Stimulated activated memory B cell treated with anti-CD40 and anti-IgM and Interleukin-4, amounts not matched to agents 10 μg/mL and 1 μg/mL and 100 μg/mL, for 72 hours (primary cell): ENCODE measurements at regions not wholly inside any gene's neighbourhood (a gene's known extent, or its start where the extent isn't known, plus 50 kb on each side); places are given as distances from the start of the nearest gene placed in this dataset.

Experiments used
- ATAC-seq: fragments of 150-1000 bp; cut with Tn5 transposase; 2 replicates; pipeline ENCODE4 v1.10.0; 2021
- H3K27ac Mint-ChIP-seq: one replicate; pipeline ENCODE4 v1.8.0; 2022; ENCODE audit warnings: mild to moderate bottlenecking, mixed read lengths
- H3K27me3 Mint-ChIP-seq: one replicate; pipeline ENCODE4 v1.8.0; 2022; ENCODE audit warnings: mixed read lengths
- H3K36me3 Mint-ChIP-seq: one replicate; pipeline ENCODE4 v1.8.0; 2022; ENCODE audit warnings: mixed read lengths
- H3K4me1 Mint-ChIP-seq: one replicate; pipeline ENCODE4 v1.8.0; 2022; ENCODE audit warnings: mixed read lengths
- H3K4me3 Mint-ChIP-seq: one replicate; pipeline ENCODE4 v1.8.0; 2022; ENCODE audit warnings: mild to moderate bottlenecking, moderate library complexity, mixed read lengths
- H3K9me3 Mint-ChIP-seq: one replicate; pipeline ENCODE4 v1.8.0; 2022; ENCODE audit warnings: mixed read lengths

GRCh38 chr2:76544901-76545300 lies 834.2 kb upstream of the GCFC2 start:
- H3K4me3 Mint-ChIP-seq = no peak overlapping the region
- no peak for ATAC-seq
- H3K4me1 Mint-ChIP-seq = no peaks in the 10 kb centered on the region
- no peak overlapping the region for H3K27ac Mint-ChIP-seq
- H3K36me3 Mint-ChIP-seq = no peaks in the 10 kb centered on the region
- peaks cover 3% of the 10 kb centered on the region for H3K9me3 Mint-ChIP-seq
- H3K27me3 Mint-ChIP-seq = no peaks in the 10 kb centered on the region

- no peaks in the 10 kb centered on the region for H3K27me3 Mint-ChIP-seq
- no peak overlapping the region for H3K4me3 Mint-ChIP-seq
- H3K4me1 Mint-ChIP-seq = no peaks in the 10 kb centered on the region
- H3K9me3 Mint-ChIP-seq = peaks cover 2% of the 10 kb centered on the region
- no peak overlapping the region for H3K27ac Mint-ChIP-seq
- no peaks in the 10 kb centered on the region for H3K36me3 Mint-ChIP-seq
- no peak for ATAC-seq
These were observed 806.8 kb upstream of the GCFC2 start for GRCh38 chr2:76517574-76517909.

GRCh38 chr2:76516861-76517573 lies 806.3 kb upstream of the GCFC2 start:
- no peaks in the 10 kb centered on the region for H3K36me3 Mint-ChIP-seq
- no peaks in the 10 kb centered on the region for H3K27me3 Mint-ChIP-seq
- H3K9me3 Mint-ChIP-seq = peaks cover 2% of the 10 kb centered on the region

GRCh38 chr2:76512201-76512820 lies 801.6 kb upstream of the GCFC2 start:
- Mint-ChIP-seq H3K27ac (no peak overlapping the region), H3K9me3 (no peaks in the 10 kb centered on the region), H3K4me1 (no peaks in the 10 kb centered on the region), H3K36me3 (no peaks in the 10 kb centered on the region), H3K27me3 (no peaks in the 10 kb centered on the region), H3K4me3 (no peak overlapping the region)
- ATAC-seq = no peak

More at GRCh38 chr2:76516861-76517573, 806.3 kb upstream of the GCFC2 start:
- ATAC-seq = no peak
- Mint-ChIP-seq H3K4me1 (no peaks in the 10 kb centered on the region), H3K27ac (no peak overlapping the region), H3K4me3 (no peak overlapping the region)

- ATAC-seq = no peak
- H3K4me3 Mint-ChIP-seq = no peak overlapping the region
- no peaks in the 10 kb centered on the region for H3K9me3 Mint-ChIP-seq
- no peaks in the 10 kb centered on the region for H3K36me3 Mint-ChIP-seq
- no peaks in the 10 kb centered on the region for H3K27me3 Mint-ChIP-seq
- H3K27ac Mint-ChIP-seq = no peak overlapping the region
- H3K4me1 Mint-ChIP-seq = no peaks in the 10 kb centered on the region
These were observed 795.8 kb upstream of the GCFC2 start for GRCh38 chr2:76506538-76506937.

- no peak overlapping the region for H3K27ac Mint-ChIP-seq
These were observed 790.9 kb upstream of the GCFC2 start for GRCh38 chr2:76501641-76502040.

GRCh38 chr2:76498360-76498759 lies 787.6 kb upstream of the GCFC2 start:
- H3K27me3 Mint-ChIP-seq = no peaks in the 10 kb centered on the region
- H3K36me3 Mint-ChIP-seq = no peaks in the 10 kb centered on the region
- ATAC-seq = no peak
- H3K9me3 Mint-ChIP-seq = no peaks in the 10 kb centered on the region
- no peaks in the 10 kb centered on the region for H3K4me1 Mint-ChIP-seq
- H3K4me3 Mint-ChIP-seq = no peak overlapping the region
- no peak overlapping the region for H3K27ac Mint-ChIP-seq

More at GRCh38 chr2:76501641-76502040, 790.9 kb upstream of the GCFC2 start:
- no peaks in the 10 kb centered on the region for H3K9me3 Mint-ChIP-seq
- no peaks in the 10 kb centered on the region for H3K36me3 Mint-ChIP-seq
- H3K4me1 Mint-ChIP-seq = no peaks in the 10 kb centered on the region
- no peak for ATAC-seq
- H3K4me3 Mint-ChIP-seq = no peak overlapping the region
- H3K27me3 Mint-ChIP-seq = no peaks in the 10 kb centered on the region

GRCh38 chr2:76491503-76491902 lies 780.8 kb upstream of the GCFC2 start:
- no peak for ATAC-seq
- H3K4me3 Mint-ChIP-seq = no peak overlapping the region
- H3K36me3 Mint-ChIP-seq = no peaks in the 10 kb centered on the region
- H3K27me3 Mint-ChIP-seq = no peaks in the 10 kb centered on the region
- H3K9me3 Mint-ChIP-seq = peaks cover 5% of the 10 kb centered on the region
- H3K27ac Mint-ChIP-seq = no peak overlapping the region
- H3K4me1 Mint-ChIP-seq = no peaks in the 10 kb centered on the region

GRCh38 chr2:76478266-76479035 lies 767.7 kb upstream of the GCFC2 start:
- no peak overlapping the region for H3K27ac Mint-ChIP-seq
- H3K4me3 Mint-ChIP-seq = no peak overlapping the region
- no peaks in the 10 kb centered on the region for H3K27me3 Mint-ChIP-seq
- H3K4me1 Mint-ChIP-seq = no peaks in the 10 kb centered on the region
- ATAC-seq = no peak
- H3K9me3 Mint-ChIP-seq = no peaks in the 10 kb centered on the region
- no peaks in the 10 kb centered on the region for H3K36me3 Mint-ChIP-seq

- no peak overlapping the region for H3K4me3 Mint-ChIP-seq
- H3K4me1 Mint-ChIP-seq = no peaks in the 10 kb centered on the region
- peaks cover 3% of the 10 kb centered on the region for H3K9me3 Mint-ChIP-seq
- no peaks in the 10 kb centered on the region for H3K27me3 Mint-ChIP-seq
- H3K27ac Mint-ChIP-seq = no peak overlapping the region
- no peaks in the 10 kb centered on the region for H3K36me3 Mint-ChIP-seq
- no peak for ATAC-seq
These were observed 762.2 kb upstream of the GCFC2 start for GRCh38 chr2:76472946-76473345.

- Mint-ChIP-seq H3K4me3 (no peak overlapping the region), H3K4me1 (no peaks in the 10 kb centered on the region), H3K36me3 (no peaks in the 10 kb centered on the region), H3K27me3 (no peaks in the 10 kb centered on the region), H3K27ac (no peak overlapping the region), H3K9me3 (peaks cover 3% of the 10 kb centered on the region)
- ATAC-seq = no peak
These were observed 758.4 kb upstream of the GCFC2 start for GRCh38 chr2:76469066-76469465.

- H3K27ac Mint-ChIP-seq = no peak overlapping the region
- no peak overlapping the region for H3K4me3 Mint-ChIP-seq
- H3K9me3 Mint-ChIP-seq = peaks cover 3% of the 10 kb centered on the region
- H3K36me3 Mint-ChIP-seq = no peaks in the 10 kb centered on the region
- no peaks in the 10 kb centered on the region for H3K27me3 Mint-ChIP-seq
- ATAC-seq = no peak
- H3K4me1 Mint-ChIP-seq = no peaks in the 10 kb centered on the region
These were observed 756.6 kb upstream of the GCFC2 start for GRCh38 chr2:76467326-76467725.

GRCh38 chr2:76464310-76464709 lies 753.6 kb upstream of the GCFC2 start:
- H3K4me1 Mint-ChIP-seq = no peaks in the 10 kb centered on the region
- no peaks in the 10 kb centered on the region for H3K36me3 Mint-ChIP-seq
- H3K9me3 Mint-ChIP-seq = peaks cover 2% of the 10 kb centered on the region
- no peak for ATAC-seq
- no peak overlapping the region for H3K4me3 Mint-ChIP-seq
- no peak overlapping the region for H3K27ac Mint-ChIP-seq
- no peaks in the 10 kb centered on the region for H3K27me3 Mint-ChIP-seq

GRCh38 chr2:76461431-76461830 lies 750.7 kb upstream of the GCFC2 start:
- ATAC-seq = no peak
- H3K27ac Mint-ChIP-seq = no peak overlapping the region
- no peaks in the 10 kb centered on the region for H3K36me3 Mint-ChIP-seq
- no peak overlapping the region for H3K4me3 Mint-ChIP-seq
- H3K27me3 Mint-ChIP-seq = no peaks in the 10 kb centered on the region
- H3K9me3 Mint-ChIP-seq = peaks cover 5% of the 10 kb centered on the region
- no peaks in the 10 kb centered on the region for H3K4me1 Mint-ChIP-seq

- no peaks in the 10 kb centered on the region for H3K27me3 Mint-ChIP-seq
These were observed 745.2 kb upstream of the GCFC2 start for GRCh38 chr2:76455910-76456309.

GRCh38 chr2:76450024-76450475 lies 739.3 kb upstream of the GCFC2 start:
- no peaks in the 10 kb centered on the region for H3K4me1 Mint-ChIP-seq
- no peak for ATAC-seq
- no peaks in the 10 kb centered on the region for H3K36me3 Mint-ChIP-seq
- no peak overlapping the region for H3K4me3 Mint-ChIP-seq
- no peak overlapping the region for H3K27ac Mint-ChIP-seq
- no peaks in the 10 kb centered on the region for H3K27me3 Mint-ChIP-seq
- H3K9me3 Mint-ChIP-seq = peaks cover 4% of the 10 kb centered on the region

More at GRCh38 chr2:76455910-76456309, 745.2 kb upstream of the GCFC2 start:
- H3K9me3 Mint-ChIP-seq = peaks cover 5% of the 10 kb centered on the region
- H3K4me1 Mint-ChIP-seq = no peaks in the 10 kb centered on the region
- H3K4me3 Mint-ChIP-seq = no peak overlapping the region
- no peak for ATAC-seq
- H3K36me3 Mint-ChIP-seq = no peaks in the 10 kb centered on the region
- no peak overlapping the region for H3K27ac Mint-ChIP-seq
